ENCODE measurements at regions not wholly inside any gene's neighbourhood (a gene's known extent, or its start where the extent isn't known, plus 50 kb on each side); places are given as distances from the start of the nearest gene placed in this dataset.

GRCh38 chr17:73986641-73987177, 216.8 kb upstream of the RPL38 start:
- TF ChIP-seq CTCF (IDR thresholded peaks at IDR 0.05), result no peak
- TF ChIP-seq POLR2A (IDR thresholded peaks at IDR 0.05), result no peak
- no peak for TF ChIP-seq EP300 (IDR thresholded peaks at IDR 0.05)
- no peak for TF ChIP-seq POLR2AphosphoS5 (IDR thresholded peaks at IDR 0.05)
